A549 (cell line): ENCODE measurements at regions not wholly inside any gene's neighbourhood (a gene's known extent, or its start where the extent isn't known, plus 50 kb on each side); places are given as distances from the start of the nearest gene placed in this dataset.

Source experiments
- ATAC-seq, 2 experiments: fragments of 200-7000 bp in 1 of 2; fragments of >200 bp in 1 of 2; cut with Nextera tagmentation in 1 of 2; cut with Tn5 transposase in 1 of 2; 3 replicates each; pipeline versions ENCODE4 v1.8.0 to v1.9.1; 2018 to 2020; ENCODE audit warnings: mild to moderate bottlenecking in 1 of 2, moderate library complexity in 1 of 2
- CTCF ChIA-PET: fragments of 300-600 bp; sonication (Branson Sonifier 250); formaldehyde crosslinking; extraction: SDS; loops from one replicate; lab custom pipeline; 2021; ENCODE audit warnings: antibody characterized with exemption, inconsistent platforms; lab: Yijun Ruan, JAX
- POLR2A ChIA-PET: fragments of 350-600 bp; formaldehyde crosslinking; extraction: SDS; loops from one replicate; lab custom pipeline; 2021; ENCODE audit warnings: antibody characterized with exemption, inconsistent platforms; lab: Yijun Ruan, JAX
- DNase-seq, 2 experiments: peaks; one replicate each; pipeline versions ENCODE4 v3.0.0 to v3.0.0-alpha.2; 2011 to 2016; ENCODE audit warnings: low read depth in 1 of 2, low spot score in 1 of 2
- FAIRE-seq: peaks from 2 replicates; lab custom pipeline; 2011; peaks lifted over from hg19 to GRCh38; lab: Jason Lieb, UNC
- H3K27ac ChIP-seq, 2 experiments: fragments of >200 bp; sonication (Bioruptor Twin); formaldehyde crosslinking; 3 replicates each; pipeline ENCODE4 v1.5.1; 2016 to 2017
- H3K4me1 ChIP-seq: fragments of >200 bp; sonication (Bioruptor Twin); formaldehyde crosslinking; 3 replicates; pipeline ENCODE4 v1.6.1; 2016
- H3K4me2 ChIP-seq: fragments of >200 bp; sonication (Bioruptor Twin); formaldehyde crosslinking; 3 replicates; pipeline ENCODE4 v1.6.1; 2016
- H3K4me3 ChIP-seq: fragments of >200 bp; sonication (Bioruptor Twin); formaldehyde crosslinking; 3 replicates; pipeline ENCODE4 v1.5.1; 2016
- H3K9me3 ChIP-seq: fragments of >200 bp; sonication (Bioruptor Twin); formaldehyde crosslinking; 3 replicates; pipeline ENCODE4 v1.6.1; 2016
- BHLHE40 ChIP-seq: IDR thresholded peaks from 2 replicates; pipeline ENCODE4 v1.6.1; 2012; ENCODE audit warnings: low read depth, low read length, inconsistent platforms
- CBX8 ChIP-seq: fragments of 200-600 bp; sonication (generic); IDR thresholded peaks from 2 replicates; pipeline ENCODE4 v1.6.1; 2016
- CEBPB ChIP-seq, 2 experiments: fragments of >200 bp in 1 of 2; sonication (Bioruptor Twin) in 1 of 2; formaldehyde crosslinking in 1 of 2; IDR thresholded peaks; 2 replicates each; pipeline ENCODE4 v1.6.1; 2012 to 2016
- EHF ChIP-seq: fragments of 250-450 bp; sonication (Bioruptor Pico); IDR thresholded peaks from 2 replicates; pipeline ENCODE4 v1.5.0; 2020; ENCODE audit warnings: mild to moderate bottlenecking
- EP300 ChIP-seq, 2 experiments: fragments of >200 bp; sonication (Bioruptor Twin); formaldehyde crosslinking; IDR thresholded peaks; 2 replicates in 1 of 2; 3 replicates in 1 of 2; pipeline ENCODE4 v1.6.1; 2016 to 2017
- FOSL2 ChIP-seq, 2 experiments: fragments of 450-650 bp in 1 of 2; fragments of >200 bp in 1 of 2; sonication (Bioruptor Twin) in 1 of 2; formaldehyde crosslinking; IDR thresholded peaks; 2 replicates each; pipeline versions ENCODE4 v1.5.0 to v1.6.1; 2016 to 2020; ENCODE audit warnings: mild to moderate bottlenecking in 1 of 2, moderate library complexity in 1 of 2
- HDAC2 ChIP-seq: fragments of 200-600 bp; sonication (generic); IDR thresholded peaks from 2 replicates; pipeline ENCODE4 v1.6.1; 2016
- HOXA7 ChIP-seq: fragments of 250-450 bp; sonication (Bioruptor Pico); IDR thresholded peaks from 2 replicates; pipeline ENCODE4 v1.5.0; 2020; ENCODE audit warnings: mild to moderate bottlenecking, moderate library complexity
- HOXB5 ChIP-seq: fragments of 250-450 bp; sonication (Bioruptor Pico); IDR thresholded peaks from 2 replicates; pipeline ENCODE4 v1.5.0; 2020; ENCODE audit warnings: mild to moderate bottlenecking, moderate library complexity
- JUNB ChIP-seq: fragments of >200 bp; sonication (Bioruptor Twin); formaldehyde crosslinking; IDR thresholded peaks from 2 replicates; pipeline ENCODE4 v1.6.1; 2016
- KDM1A ChIP-seq: fragments of 200-600 bp; sonication (generic); IDR thresholded peaks from 2 replicates; pipeline ENCODE4 v1.6.1; 2016; ENCODE audit warnings: low read depth, mild to moderate bottlenecking
- KDM5A ChIP-seq: fragments of 200-600 bp; sonication (generic); IDR thresholded peaks from 2 replicates; pipeline ENCODE4 v1.6.1; 2016; ENCODE audit warnings: antibody characterized with exemption, mild to moderate bottlenecking
- MAFK ChIP-seq: fragments of 450-650 bp; IDR thresholded peaks from 2 replicates; pipeline ENCODE4 v1.6.1; 2014; ENCODE audit not compliant: partially characterized antibody
- MYC ChIP-seq: IDR thresholded peaks from 2 replicates; pipeline ENCODE4 v1.6.1; 2012; ENCODE audit warnings: mild to moderate bottlenecking, inconsistent platforms, low read length, improper control_type of control experiment, borderline replicate concordance
- NPAS2 ChIP-seq: fragments of 250-450 bp; sonication (Bioruptor Pico); IDR thresholded peaks from 2 replicates; pipeline ENCODE4 v1.8.0; 2022; ENCODE audit warnings: mild to moderate bottlenecking, moderate library complexity, borderline replicate concordance
- PHF8 ChIP-seq: fragments of 200-600 bp; sonication (generic); IDR thresholded peaks from 2 replicates; pipeline ENCODE4 v1.6.1; 2016; ENCODE audit warnings: low read depth, mild to moderate bottlenecking, antibody characterized with exemption, moderate library complexity, borderline replicate concordance
- POLR2A ChIP-seq: IDR thresholded peaks from 2 replicates; pipeline ENCODE4 v1.6.1; 2012; ENCODE audit warnings: mild to moderate bottlenecking, low read length
- RNF2 ChIP-seq: fragments of 200-600 bp; sonication (generic); IDR thresholded peaks from 2 replicates; pipeline ENCODE4 v1.6.1; 2016; ENCODE audit warnings: low read depth, mild to moderate bottlenecking, antibody characterized with exemption, moderate library complexity, borderline replicate concordance
- ZFP36 ChIP-seq: fragments of 450-650 bp; IDR thresholded peaks from 2 replicates; pipeline ENCODE4 v1.6.1; 2014; ENCODE audit warnings: borderline replicate concordance; ENCODE audit not compliant: partially characterized antibody
- ZSCAN20 ChIP-seq: fragments of 250-450 bp; sonication (Bioruptor Pico); IDR thresholded peaks from 2 replicates; pipeline ENCODE4 v1.8.0; 2022; ENCODE audit warnings: mild to moderate bottlenecking, moderate library complexity
- WGBS: methylation state at CpG from one replicate; pipeline ENCODE4 v1.1.6; 2017; ENCODE audit errors: missing lambda C conversion rate; 5-methylcytosine and 5-hydroxymethylcytosine counted together
- TF ChIP-seq, protein P1 (sequence below): fragments of >200 bp; sonication (Bioruptor Twin); formaldehyde crosslinking; IDR thresholded peaks from 3 replicates; pipeline ENCODE4 v1.5.1; 2016
- TF ChIP-seq, protein P2 (sequence below): fragments of >200 bp; sonication (Bioruptor Twin); formaldehyde crosslinking; IDR thresholded peaks from 3 replicates; pipeline ENCODE4 v1.6.1; 2016
- TF ChIP-seq, protein P3 (sequence below): IDR thresholded peaks from 2 replicates; pipeline ENCODE4 v1.6.1; 2012
- TF ChIP-seq, protein P4 (sequence below): fragments of 250-450 bp; sonication (Bioruptor Pico); IDR thresholded peaks from 2 replicates; pipeline ENCODE4 v1.5.0; 2021; ENCODE audit warnings: mild to moderate bottlenecking, moderate library complexity, borderline replicate concordance
- TF ChIP-seq, protein P5 (sequence below): fragments of 150-350 bp; IDR thresholded peaks from 2 replicates; pipeline ENCODE4 v1.6.1; 2014; ENCODE audit warnings: low read depth, mild to moderate bottlenecking, low read length
- TF ChIP-seq, protein P6 (sequence below): IDR thresholded peaks from 2 replicates; pipeline ENCODE4 v1.6.1; 2012
- TF ChIP-seq, protein P7 (sequence below): fragments of 250-450 bp; sonication (Bioruptor Pico); IDR thresholded peaks from 2 replicates; pipeline ENCODE4 v1.5.0; 2020; ENCODE audit warnings: low read depth, mild to moderate bottlenecking, moderate library complexity

DNA sequence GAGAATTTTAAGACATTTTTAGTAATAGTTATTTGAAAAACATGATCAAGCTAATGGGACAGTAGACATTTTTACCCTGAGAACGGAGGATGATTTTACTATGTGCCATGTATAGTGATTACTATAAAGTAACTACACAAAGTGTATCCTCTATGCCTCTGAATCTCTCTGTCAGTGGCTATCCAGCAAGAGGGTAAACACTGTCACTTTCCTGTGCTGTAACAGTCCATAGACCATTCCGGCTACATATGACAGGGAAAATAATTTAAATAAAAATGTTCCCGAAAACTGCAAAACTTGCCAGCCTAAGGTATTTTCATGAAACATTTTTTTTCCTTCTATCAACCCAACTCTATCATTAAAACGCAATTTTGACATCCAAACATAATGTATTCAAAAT, 1632.2 kb upstream of the ACVR2A start:
- ATAC-seq (no peak), FAIRE-seq (no peak), DNase-seq (no peak)
- Histone ChIP-seq H3K4me1 (peaks cover 11% of the 10 kb centered on the region; the same call in 2 of the 3 replicates), H3K9me3 (0 out of 3 replicates have a peak, but pooled peaks cover 5% of the 10 kb centered on the region), H3K4me2 (no peak overlapping the region), H3K27ac (no peak overlapping the region), H3K4me3 (no peak overlapping the region)
- CTCF ChIA-PET: no interaction called here
- TF ChIP-seq NPAS2 (CRISPR knock-in tag) (no peak), MYC (no peak), MAFK (no peak), HDAC2 (no peak), POLR2A (no peak), RNF2 (no peak), KDM1A (no peak), JUNB (no peak), ZSCAN20 (CRISPR knock-in tag) (no peak)
- TF ChIP-seq, protein P1, sequence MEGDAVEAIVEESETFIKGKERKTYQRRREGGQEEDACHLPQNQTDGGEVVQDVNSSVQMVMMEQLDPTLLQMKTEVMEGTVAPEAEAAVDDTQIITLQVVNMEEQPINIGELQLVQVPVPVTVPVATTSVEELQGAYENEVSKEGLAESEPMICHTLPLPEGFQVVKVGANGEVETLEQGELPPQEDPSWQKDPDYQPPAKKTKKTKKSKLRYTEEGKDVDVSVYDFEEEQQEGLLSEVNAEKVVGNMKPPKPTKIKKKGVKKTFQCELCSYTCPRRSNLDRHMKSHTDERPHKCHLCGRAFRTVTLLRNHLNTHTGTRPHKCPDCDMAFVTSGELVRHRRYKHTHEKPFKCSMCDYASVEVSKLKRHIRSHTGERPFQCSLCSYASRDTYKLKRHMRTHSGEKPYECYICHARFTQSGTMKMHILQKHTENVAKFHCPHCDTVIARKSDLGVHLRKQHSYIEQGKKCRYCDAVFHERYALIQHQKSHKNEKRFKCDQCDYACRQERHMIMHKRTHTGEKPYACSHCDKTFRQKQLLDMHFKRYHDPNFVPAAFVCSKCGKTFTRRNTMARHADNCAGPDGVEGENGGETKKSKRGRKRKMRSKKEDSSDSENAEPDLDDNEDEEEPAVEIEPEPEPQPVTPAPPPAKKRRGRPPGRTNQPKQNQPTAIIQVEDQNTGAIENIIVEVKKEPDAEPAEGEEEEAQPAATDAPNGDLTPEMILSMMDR: no peak
- TF ChIP-seq, protein P2, sequence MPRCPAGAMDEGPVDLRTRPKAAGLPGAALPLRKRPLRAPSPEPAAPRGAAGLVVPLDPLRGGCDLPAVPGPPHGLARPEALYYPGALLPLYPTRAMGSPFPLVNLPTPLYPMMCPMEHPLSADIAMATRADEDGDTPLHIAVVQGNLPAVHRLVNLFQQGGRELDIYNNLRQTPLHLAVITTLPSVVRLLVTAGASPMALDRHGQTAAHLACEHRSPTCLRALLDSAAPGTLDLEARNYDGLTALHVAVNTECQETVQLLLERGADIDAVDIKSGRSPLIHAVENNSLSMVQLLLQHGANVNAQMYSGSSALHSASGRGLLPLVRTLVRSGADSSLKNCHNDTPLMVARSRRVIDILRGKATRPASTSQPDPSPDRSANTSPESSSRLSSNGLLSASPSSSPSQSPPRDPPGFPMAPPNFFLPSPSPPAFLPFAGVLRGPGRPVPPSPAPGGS: no peak
- TF ChIP-seq, protein P3, sequence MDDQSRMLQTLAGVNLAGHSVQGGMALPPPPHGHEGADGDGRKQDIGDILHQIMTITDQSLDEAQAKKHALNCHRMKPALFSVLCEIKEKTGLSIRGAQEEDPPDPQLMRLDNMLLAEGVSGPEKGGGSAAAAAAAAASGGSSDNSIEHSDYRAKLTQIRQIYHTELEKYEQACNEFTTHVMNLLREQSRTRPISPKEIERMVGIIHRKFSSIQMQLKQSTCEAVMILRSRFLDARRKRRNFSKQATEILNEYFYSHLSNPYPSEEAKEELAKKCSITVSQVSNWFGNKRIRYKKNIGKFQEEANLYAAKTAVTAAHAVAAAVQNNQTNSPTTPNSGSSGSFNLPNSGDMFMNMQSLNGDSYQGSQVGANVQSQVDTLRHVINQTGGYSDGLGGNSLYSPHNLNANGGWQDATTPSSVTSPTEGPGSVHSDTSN: no peak
- TF ChIP-seq, protein P4, sequence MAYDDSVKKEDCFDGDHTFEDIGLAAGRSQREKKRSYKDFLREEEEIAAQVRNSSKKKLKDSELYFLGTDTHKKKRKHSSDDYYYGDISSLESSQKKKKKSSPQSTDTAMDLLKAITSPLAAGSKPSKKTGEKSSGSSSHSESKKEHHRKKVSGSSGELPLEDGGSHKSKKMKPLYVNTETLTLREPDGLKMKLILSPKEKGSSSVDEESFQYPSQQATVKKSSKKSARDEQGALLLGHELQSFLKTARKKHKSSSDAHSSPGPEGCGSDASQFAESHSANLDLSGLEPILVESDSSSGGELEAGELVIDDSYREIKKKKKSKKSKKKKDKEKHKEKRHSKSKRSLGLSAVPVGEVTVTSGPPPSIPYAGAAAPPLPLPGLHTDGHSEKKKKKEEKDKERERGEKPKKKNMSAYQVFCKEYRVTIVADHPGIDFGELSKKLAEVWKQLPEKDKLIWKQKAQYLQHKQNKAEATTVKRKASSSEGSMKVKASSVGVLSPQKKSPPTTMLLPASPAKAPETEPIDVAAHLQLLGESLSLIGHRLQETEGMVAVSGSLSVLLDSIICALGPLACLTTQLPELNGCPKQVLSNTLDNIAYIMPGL: no peak
- POLR2A ChIA-PET: no interaction called here
- WGBS: 80% methylated on average over 4 of the region's 4 CpGs

DNA sequence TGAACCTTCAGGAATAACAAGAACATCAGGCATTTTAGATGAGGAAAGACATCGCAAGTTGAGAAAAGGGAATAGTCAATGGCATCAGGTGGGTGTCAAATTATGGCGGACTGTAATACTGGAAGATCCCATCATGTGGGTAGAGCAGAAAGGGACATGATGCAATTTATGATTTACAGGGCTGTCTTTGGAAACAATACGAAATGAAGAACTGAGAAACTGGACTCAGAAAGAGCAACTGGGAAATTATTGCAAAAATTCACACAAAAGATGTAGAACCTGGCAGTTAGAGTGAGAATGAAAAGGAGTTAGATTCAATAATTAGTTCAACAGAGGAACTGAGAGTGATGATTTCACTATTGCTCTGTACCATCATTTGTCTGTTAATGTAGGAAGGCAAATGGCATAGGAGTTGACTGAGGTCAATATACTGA, 1635.0 kb upstream of the ACVR2A start:
- H3K27ac ChIP-seq: no peak overlapping the region
- 54% methylated on average over 3 of the region's 3 CpGs for WGBS
- FAIRE-seq (no peak), DNase-seq (no peak)
- H3K4me1 ChIP-seq: peaks cover 11% of the 10 kb centered on the region; the same call in 2 of the 3 replicates
- H3K4me2 ChIP-seq: no peak overlapping the region
- CTCF ChIA-PET: no interaction called here
- H3K9me3 ChIP-seq: no peaks in the 10 kb centered on the region
- TF ChIP-seq, protein P5, sequence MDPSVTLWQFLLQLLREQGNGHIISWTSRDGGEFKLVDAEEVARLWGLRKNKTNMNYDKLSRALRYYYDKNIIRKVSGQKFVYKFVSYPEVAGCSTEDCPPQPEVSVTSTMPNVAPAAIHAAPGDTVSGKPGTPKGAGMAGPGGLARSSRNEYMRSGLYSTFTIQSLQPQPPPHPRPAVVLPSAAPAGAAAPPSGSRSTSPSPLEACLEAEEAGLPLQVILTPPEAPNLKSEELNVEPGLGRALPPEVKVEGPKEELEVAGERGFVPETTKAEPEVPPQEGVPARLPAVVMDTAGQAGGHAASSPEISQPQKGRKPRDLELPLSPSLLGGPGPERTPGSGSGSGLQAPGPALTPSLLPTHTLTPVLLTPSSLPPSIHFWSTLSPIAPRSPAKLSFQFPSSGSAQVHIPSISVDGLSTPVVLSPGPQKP: no peak
- TF ChIP-seq, protein P6, sequence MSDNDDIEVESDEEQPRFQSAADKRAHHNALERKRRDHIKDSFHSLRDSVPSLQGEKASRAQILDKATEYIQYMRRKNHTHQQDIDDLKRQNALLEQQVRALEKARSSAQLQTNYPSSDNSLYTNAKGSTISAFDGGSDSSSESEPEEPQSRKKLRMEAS: no peak
- TF ChIP-seq, protein P7, sequence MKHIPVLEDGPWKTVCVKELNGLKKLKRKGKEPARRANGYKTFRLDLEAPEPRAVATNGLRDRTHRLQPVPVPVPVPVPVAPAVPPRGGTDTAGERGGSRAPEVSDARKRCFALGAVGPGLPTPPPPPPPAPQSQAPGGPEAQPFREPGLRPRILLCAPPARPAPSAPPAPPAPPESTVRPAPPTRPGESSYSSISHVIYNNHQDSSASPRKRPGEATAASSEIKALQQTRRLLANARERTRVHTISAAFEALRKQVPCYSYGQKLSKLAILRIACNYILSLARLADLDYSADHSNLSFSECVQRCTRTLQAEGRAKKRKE (CRISPR knock-in tag): no peak
- TF ChIP-seq KDM5A: no peak
- TF ChIP-seq RNF2: no peak
- no peak for TF ChIP-seq CBX8
- no peak for TF ChIP-seq HOXB5 (CRISPR knock-in tag)
- no peak for TF ChIP-seq BHLHE40
- no peak for TF ChIP-seq CEBPB (IDR thresholded peaks at IDR 0.05)
- no peak for TF ChIP-seq FOSL2 (IDR thresholded peaks at IDR 0.05)
- no peak for TF ChIP-seq FOSL2 (CRISPR knock-in tag; IDR thresholded peaks at IDR 0.05)
- TF ChIP-seq MYC: no peak
- no peak for TF ChIP-seq ZFP36
- TF ChIP-seq EHF (CRISPR knock-in tag): no peak
- TF ChIP-seq, protein P3: no peak
- TF ChIP-seq EP300 (IDR thresholded peaks at IDR 0.05): no peak
- TF ChIP-seq, protein P2: no peak
- TF ChIP-seq PHF8: no peak
- no peak for TF ChIP-seq HOXA7 (CRISPR knock-in tag)
- TF ChIP-seq, all 56 proteins: peak for 0
- ATAC-seq: no peak
- POLR2A ChIA-PET: no interaction called here
- no peak overlapping the region for H3K4me3 ChIP-seq
